22Rv1 (cell line): ENCODE measurements at regions not wholly inside any gene's neighbourhood (a gene's known extent, or its start where the extent isn't known, plus 50 kb on each side); places are given as distances from the start of the nearest gene placed in this dataset.

ENCODE experiments used
- ZFX ChIP-seq: fragments of 450-650 bp; IDR thresholded peaks from 2 replicates; pipeline ENCODE4 v1.6.1; 2017; ENCODE audit warnings: antibody characterized with exemption, borderline replicate concordance
- TF ChIP-seq, protein P1 (sequence below): fragments of 450-650 bp; IDR thresholded peaks from 2 replicates; pipeline ENCODE4 v1.5.1; 2017; ENCODE audit warnings: mild to moderate bottlenecking

DNA sequence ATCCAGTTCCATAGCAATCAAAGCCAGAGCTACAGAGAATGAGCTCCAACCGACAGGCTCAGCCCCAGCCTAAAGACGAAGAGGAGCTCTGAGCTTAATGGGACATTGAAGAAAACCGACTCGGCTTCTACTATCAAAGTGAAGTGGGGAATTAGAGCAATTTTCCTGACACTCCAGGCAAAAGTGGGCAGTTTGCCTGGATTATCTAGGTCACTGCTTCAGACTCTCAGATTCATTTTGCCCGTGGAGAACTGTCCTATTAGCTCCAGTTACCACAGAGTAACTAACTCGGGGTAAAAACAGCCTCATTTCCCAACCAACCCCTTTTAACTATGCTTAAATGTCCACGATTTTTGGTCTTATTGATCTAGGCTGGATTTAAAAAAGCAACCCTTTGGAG lies 592.1 kb upstream of the NRSN1 start:
- no peak for TF ChIP-seq ZFX
- TF ChIP-seq, protein P1, sequence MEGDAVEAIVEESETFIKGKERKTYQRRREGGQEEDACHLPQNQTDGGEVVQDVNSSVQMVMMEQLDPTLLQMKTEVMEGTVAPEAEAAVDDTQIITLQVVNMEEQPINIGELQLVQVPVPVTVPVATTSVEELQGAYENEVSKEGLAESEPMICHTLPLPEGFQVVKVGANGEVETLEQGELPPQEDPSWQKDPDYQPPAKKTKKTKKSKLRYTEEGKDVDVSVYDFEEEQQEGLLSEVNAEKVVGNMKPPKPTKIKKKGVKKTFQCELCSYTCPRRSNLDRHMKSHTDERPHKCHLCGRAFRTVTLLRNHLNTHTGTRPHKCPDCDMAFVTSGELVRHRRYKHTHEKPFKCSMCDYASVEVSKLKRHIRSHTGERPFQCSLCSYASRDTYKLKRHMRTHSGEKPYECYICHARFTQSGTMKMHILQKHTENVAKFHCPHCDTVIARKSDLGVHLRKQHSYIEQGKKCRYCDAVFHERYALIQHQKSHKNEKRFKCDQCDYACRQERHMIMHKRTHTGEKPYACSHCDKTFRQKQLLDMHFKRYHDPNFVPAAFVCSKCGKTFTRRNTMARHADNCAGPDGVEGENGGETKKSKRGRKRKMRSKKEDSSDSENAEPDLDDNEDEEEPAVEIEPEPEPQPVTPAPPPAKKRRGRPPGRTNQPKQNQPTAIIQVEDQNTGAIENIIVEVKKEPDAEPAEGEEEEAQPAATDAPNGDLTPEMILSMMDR, result no peak
